ENCODE measurements at regions not wholly inside any gene's neighbourhood (a gene's known extent, or its start where the extent isn't known, plus 50 kb on each side); places are given as distances from the start of the nearest gene placed in this dataset.

- Histone ChIP-seq H3K36me3 (ENCODE audit: low read depth) (no peaks in the 10 kb centered on the region), H3K4me1 (ENCODE audit: low read depth) (no peaks in the 10 kb centered on the region), H3K9me3 (no peaks in the 10 kb centered on the region), H3K4me3 (no peak overlapping the region)
- TF ChIP-seq CTCF (IDR thresholded peaks at IDR 0.05): no peak
- no peak for ATAC-seq
- DNase-seq: no peak
- intact Hi-C loops (cut with DNase I, micrococcal nuclease): no loop called here
Observed at GRCh38 chr7:86920154-86920553, 139.3 kb downstream of the ELAPOR2 start.

GRCh38 chr7:86918245-86918644 is 141.2 kb downstream of the ELAPOR2 start:
- H3K9me3 ChIP-seq: no peaks in the 10 kb centered on the region
- ATAC-seq (no peak), DNase-seq (no peak)
- no peaks in the 10 kb centered on the region for H3K4me1 ChIP-seq (ENCODE audit: low read depth)
- TF ChIP-seq CTCF (IDR thresholded peaks at IDR 0.05): no peak
- intact Hi-C loops (cut with DNase I, micrococcal nuclease): no loop called here
- no peaks in the 10 kb centered on the region for H3K36me3 ChIP-seq (ENCODE audit: low read depth)
- H3K4me3 ChIP-seq: no peak overlapping the region

GRCh38 chr7:86916277-86916825 is 143.1 kb downstream of the ELAPOR2 start:
- intact Hi-C loops (cut with DNase I, micrococcal nuclease): no loop called here
- ATAC-seq (no peak), DNase-seq (no peak)
- no peaks in the 10 kb centered on the region for H3K4me1 ChIP-seq (ENCODE audit: low read depth)
- TF ChIP-seq CTCF (IDR thresholded peaks at IDR 0.05): no peak
- no peaks in the 10 kb centered on the region for H3K9me3 ChIP-seq
- no peaks in the 10 kb centered on the region for H3K36me3 ChIP-seq (ENCODE audit: low read depth)
- no peak overlapping the region for H3K4me3 ChIP-seq

GRCh38 chr7:86914551-86914950 is 144.9 kb downstream of the ELAPOR2 start:
- Histone ChIP-seq H3K36me3 (ENCODE audit: low read depth) (no peaks in the 10 kb centered on the region), H3K4me3 (no peak overlapping the region), H3K4me1 (ENCODE audit: low read depth) (no peaks in the 10 kb centered on the region), H3K9me3 (no peaks in the 10 kb centered on the region)
- DNase-seq: no peak
- intact Hi-C loops (cut with DNase I, micrococcal nuclease): no loop called here
- TF ChIP-seq CTCF (IDR thresholded peaks at IDR 0.05): no peak
- no peak for ATAC-seq
